ENCODE measurements at regions not wholly inside any gene's neighbourhood (a gene's known extent, or its start where the extent isn't known, plus 50 kb on each side); places are given as distances from the start of the nearest gene placed in this dataset.

DNA sequence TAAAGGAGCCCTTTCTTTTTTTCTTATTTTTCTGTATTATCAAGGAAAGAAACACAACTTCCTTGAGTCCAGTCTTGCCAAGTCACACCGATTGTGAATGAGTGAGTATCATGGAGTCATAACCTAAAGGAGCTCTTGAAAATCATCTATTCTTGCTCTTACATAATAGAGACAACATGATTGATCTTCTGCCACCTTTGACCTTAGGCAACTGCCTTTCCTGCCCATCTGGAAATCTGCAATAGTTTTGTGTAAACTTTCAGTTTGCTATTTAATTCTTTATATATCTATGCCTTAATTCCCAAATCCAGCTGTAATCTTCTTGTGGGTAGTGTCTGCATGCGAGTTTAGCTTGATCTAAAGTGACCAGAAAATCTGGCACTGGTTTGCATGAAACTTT is 149.9 kb upstream of the FST start:
- H3K4me3 ChIP-seq (ENCODE audit: low read depth, low read length), result no peak overlapping the region
- no peak for DNase-seq (ENCODE audit: low read depth)
- TF ChIP-seq, protein P1, sequence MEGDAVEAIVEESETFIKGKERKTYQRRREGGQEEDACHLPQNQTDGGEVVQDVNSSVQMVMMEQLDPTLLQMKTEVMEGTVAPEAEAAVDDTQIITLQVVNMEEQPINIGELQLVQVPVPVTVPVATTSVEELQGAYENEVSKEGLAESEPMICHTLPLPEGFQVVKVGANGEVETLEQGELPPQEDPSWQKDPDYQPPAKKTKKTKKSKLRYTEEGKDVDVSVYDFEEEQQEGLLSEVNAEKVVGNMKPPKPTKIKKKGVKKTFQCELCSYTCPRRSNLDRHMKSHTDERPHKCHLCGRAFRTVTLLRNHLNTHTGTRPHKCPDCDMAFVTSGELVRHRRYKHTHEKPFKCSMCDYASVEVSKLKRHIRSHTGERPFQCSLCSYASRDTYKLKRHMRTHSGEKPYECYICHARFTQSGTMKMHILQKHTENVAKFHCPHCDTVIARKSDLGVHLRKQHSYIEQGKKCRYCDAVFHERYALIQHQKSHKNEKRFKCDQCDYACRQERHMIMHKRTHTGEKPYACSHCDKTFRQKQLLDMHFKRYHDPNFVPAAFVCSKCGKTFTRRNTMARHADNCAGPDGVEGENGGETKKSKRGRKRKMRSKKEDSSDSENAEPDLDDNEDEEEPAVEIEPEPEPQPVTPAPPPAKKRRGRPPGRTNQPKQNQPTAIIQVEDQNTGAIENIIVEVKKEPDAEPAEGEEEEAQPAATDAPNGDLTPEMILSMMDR (conservative IDR thresholded peaks at IDR 0.05; ENCODE audit: low read depth, low read length), result no peak

DNA sequence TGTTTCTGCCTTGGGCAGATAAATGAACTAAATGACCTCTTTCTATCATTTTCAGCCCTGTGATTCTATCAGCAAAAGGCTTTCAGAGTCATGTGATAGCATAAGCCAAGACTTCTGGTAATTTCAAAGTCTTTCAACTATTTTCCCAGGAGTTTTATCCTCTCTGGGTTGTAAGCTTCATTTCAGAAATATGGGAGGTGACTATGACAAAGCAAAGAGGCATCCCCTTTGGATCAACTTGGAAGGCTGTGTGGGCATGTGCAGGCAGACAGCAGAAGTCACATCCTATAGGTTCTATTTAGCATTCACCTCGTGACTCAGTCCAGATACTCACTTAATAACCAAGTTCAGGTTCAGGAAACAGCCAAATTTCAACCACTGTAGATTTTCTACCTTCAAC is 149.0 kb upstream of the FST start:
- H3K4me3 ChIP-seq (ENCODE audit: low read depth, low read length), result no peak overlapping the region
- TF ChIP-seq, protein P1 (conservative IDR thresholded peaks at IDR 0.05; ENCODE audit: low read depth, low read length), result no peak
- DNase-seq (ENCODE audit: low read depth), result no peak

DNA sequence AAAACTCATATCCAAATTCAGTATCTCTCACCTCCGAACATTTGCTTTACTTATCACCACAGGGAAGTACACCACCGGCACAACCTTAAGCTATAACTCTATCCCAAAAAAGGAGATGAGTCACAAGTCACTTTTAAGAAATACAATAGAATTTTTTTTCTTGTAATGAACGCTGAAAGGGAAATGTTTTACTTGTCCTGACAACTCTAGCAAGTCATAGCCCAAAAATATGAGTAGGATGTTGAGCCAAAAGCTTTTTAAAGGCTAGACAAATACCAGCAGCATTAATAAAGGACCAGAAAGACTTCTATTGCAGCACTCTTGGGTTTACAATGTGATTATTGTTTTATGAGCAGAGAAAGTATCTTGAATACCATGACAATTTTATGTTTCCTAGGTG is 147.3 kb upstream of the FST start:
- H3K4me3 ChIP-seq (ENCODE audit: low read depth, low read length), result no peak overlapping the region
- TF ChIP-seq, protein P1 (conservative IDR thresholded peaks at IDR 0.05; ENCODE audit: low read depth, low read length), result no peak
- DNase-seq (ENCODE audit: low read depth), result no peak

DNA sequence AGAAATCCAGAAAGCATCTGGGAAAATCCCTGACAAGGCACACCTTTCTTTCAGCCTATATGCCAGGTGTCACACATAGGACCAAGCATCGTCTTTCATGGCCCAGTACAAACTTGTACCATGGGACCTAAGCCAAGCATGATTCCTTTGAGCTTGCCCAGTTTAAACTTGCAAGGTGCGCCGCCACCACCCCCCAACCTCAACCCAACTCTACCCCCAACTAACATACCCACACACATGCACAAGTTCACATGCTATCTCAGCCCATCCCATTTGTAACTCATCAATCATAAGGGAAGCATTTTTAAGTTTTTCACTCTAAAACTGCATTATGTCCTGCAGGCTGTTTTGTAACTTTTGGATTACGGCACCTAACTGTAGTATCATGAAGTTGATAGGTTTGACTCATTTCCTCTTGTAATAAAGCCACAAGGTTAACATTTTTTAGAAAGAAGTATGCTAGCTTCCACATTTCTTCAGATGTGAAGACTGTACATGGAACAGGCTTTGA is 145.9 kb upstream of the FST start:
- TF ChIP-seq, protein P1 (conservative IDR thresholded peaks at IDR 0.05; ENCODE audit: low read depth, low read length), result no peak
- DNase-seq (ENCODE audit: low read depth), result no peak
- H3K4me3 ChIP-seq (ENCODE audit: low read depth, low read length), result no peak overlapping the region

DNA sequence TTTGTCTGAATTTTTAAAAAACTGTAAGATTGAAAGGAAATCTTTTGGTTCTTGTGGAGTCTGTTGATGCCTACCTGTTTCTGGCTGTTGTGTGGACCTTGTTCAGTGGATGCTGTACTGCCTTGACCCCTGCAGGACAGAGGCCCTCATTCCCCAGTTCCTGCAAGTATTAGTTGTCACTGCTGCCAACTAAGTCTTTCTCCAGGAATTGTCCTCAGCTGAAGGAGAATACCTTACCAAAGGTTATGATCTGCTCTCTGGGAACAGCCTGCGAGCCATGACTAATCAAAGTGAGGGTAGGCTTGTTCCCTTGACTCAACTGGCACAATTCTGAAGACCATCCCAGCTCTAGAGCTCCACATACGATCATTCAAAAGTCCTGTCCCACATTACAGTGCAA is 145.3 kb upstream of the FST start:
- TF ChIP-seq, protein P1 (conservative IDR thresholded peaks at IDR 0.05; ENCODE audit: low read depth, low read length), result peak; percentile 61
- no peak overlapping the region for H3K4me3 ChIP-seq (ENCODE audit: low read depth, low read length)
- no peak for DNase-seq (ENCODE audit: low read depth)

DNA sequence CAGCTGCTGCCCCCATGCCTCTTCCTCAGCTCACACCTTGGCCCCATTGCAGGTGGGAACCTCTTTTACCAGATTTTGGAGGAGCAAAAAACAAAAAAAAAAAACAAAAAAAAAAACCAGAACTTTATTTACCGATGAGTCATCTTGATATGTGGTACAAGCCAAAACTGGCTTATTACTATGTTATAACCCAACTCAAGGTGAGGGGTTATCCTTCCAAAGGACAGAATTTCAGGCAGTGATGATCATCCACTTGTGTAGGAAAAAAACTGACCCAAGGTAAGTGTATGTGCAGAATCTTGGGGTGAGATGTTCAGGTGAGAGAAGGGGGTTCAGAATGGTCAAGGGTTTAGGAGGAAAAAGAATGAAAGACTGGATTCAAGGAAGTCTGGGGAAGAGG is 142.6 kb upstream of the FST start:
- DNase-seq (ENCODE audit: low read depth), result no peak
- TF ChIP-seq, protein P1 (conservative IDR thresholded peaks at IDR 0.05; ENCODE audit: low read depth, low read length), result no peak
- H3K4me3 ChIP-seq (ENCODE audit: low read depth, low read length), result no peak overlapping the region

DNA sequence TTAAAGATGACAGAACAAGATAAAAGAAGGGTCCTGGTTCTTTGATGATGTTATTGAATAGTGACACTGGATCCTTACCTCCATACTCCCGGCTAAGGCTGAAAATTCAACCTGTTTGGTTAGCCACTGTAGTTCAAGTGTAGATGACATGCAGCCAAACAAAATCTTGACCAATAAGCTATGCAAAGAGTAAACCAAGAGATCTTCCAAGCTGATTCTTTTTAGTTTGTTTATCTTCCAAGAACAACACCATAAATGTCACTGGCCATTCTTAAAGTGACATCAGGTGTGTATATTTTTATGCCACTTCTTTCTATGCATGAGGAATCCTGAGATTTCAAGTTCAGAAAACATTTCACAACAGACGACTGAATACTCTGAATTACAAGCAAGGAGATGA is 141.5 kb upstream of the FST start:
- no peak overlapping the region for H3K4me3 ChIP-seq (ENCODE audit: low read depth, low read length)
- no peak for DNase-seq (ENCODE audit: low read depth)
- TF ChIP-seq, protein P1 (conservative IDR thresholded peaks at IDR 0.05; ENCODE audit: low read depth, low read length), result no peak

All from epithelial cell of proximal tubule (primary cell).